Endodermal cell (in vitro differentiated cells): ENCODE measurements at regions not wholly inside any gene's neighbourhood (a gene's known extent, or its start where the extent isn't known, plus 50 kb on each side); places are given as distances from the start of the nearest gene placed in this dataset.

Experiments used
- DNase-seq: peaks from one replicate; pipeline ENCODE4 v3.0.0-alpha.2; 2017
- H3K27ac ChIP-seq: 2 replicates; pipeline ENCODE4 v1.5.1; 2013; ENCODE audit warnings: mild to moderate bottlenecking, low read depth, low read length, moderate library complexity
- H3K27me3 ChIP-seq: 2 replicates; pipeline ENCODE4 v1.6.1; 2013; ENCODE audit warnings: mild to moderate bottlenecking, low read length, moderate library complexity; ENCODE audit not compliant: insufficient read depth, control insufficient read depth, poor library complexity, severe bottlenecking
- H3K36me3 ChIP-seq: 2 replicates; pipeline ENCODE4 v1.7.0; 2013; ENCODE audit warnings: mild to moderate bottlenecking, low read length, moderate library complexity; ENCODE audit not compliant: control insufficient read depth, insufficient read depth
- H3K4me1 ChIP-seq: one replicate; pipeline ENCODE4 v1.7.0; 2013; ENCODE audit warnings: low read length; ENCODE audit not compliant: control insufficient read depth, insufficient read depth
- H3K4me3 ChIP-seq: 2 replicates; pipeline ENCODE4 v1.5.1; 2013; ENCODE audit warnings: mild to moderate bottlenecking, low read length, moderate library complexity
- H3K9ac ChIP-seq: 2 replicates; pipeline ENCODE4 v1.6.1; 2013; ENCODE audit warnings: mild to moderate bottlenecking, low read length, moderate library complexity; ENCODE audit not compliant: poor library complexity, severe bottlenecking; ENCODE audit errors: extremely low read depth
- H3K9me3 ChIP-seq: 2 replicates; pipeline ENCODE4 v1.6.1; 2013; ENCODE audit warnings: mild to moderate bottlenecking, low read length, moderate library complexity; ENCODE audit not compliant: control insufficient read depth
- H3K27ac Mint-ChIP-seq: 2 replicates; pipeline ENCODE4 v1.8.0; 2020; ENCODE audit warnings: mixed read lengths
- H3K27me3 Mint-ChIP-seq: 2 replicates; pipeline ENCODE4 v1.8.0; 2021; ENCODE audit warnings: mild to moderate bottlenecking, mixed read lengths; ENCODE audit not compliant: insufficient read depth
- H3K36me3 Mint-ChIP-seq: 2 replicates; pipeline ENCODE4 v1.8.0; 2020; ENCODE audit warnings: low read depth, mixed read lengths
- H3K4me1 Mint-ChIP-seq: 2 replicates; pipeline ENCODE4 v1.8.0; 2020; ENCODE audit warnings: mixed read lengths
- H3K4me3 Mint-ChIP-seq: 2 replicates; pipeline ENCODE4 v1.8.0; 2020; ENCODE audit warnings: mild to moderate bottlenecking, moderate library complexity, mixed read lengths
- H3K9me3 Mint-ChIP-seq: 2 replicates; pipeline ENCODE4 v1.8.0; 2020; ENCODE audit warnings: mild to moderate bottlenecking, mixed read lengths
- WGBS, 2 experiments: methylation state at CpG; one replicate each; pipeline versions ENCODE4 v1.1.5 to v1.1.7; 2013; ENCODE audit warnings: missing lambda C conversion rate in 2 of 2, mixed read lengths in 1 of 2; ENCODE audit not compliant: insufficient coverage in 1 of 2, insufficient read length in 1 of 2; 5-methylcytosine and 5-hydroxymethylcytosine counted together
- TF ChIP-seq, protein P1 (sequence below): fragments of 200-600 bp; sonication (generic); conservative IDR thresholded peaks from 2 replicates; pipeline ENCODE4 v1.5.0; 2021; ENCODE audit warnings: antibody characterized with exemption, mild to moderate bottlenecking

- Mint-ChIP-seq H3K9me3 (no peaks in the 10 kb centered on the region), H3K27ac (no peak overlapping the region), H3K36me3 (no peaks in the 10 kb centered on the region), H3K4me3 (no peak overlapping the region), H3K27me3 (no peaks in the 10 kb centered on the region), H3K4me1 (no peaks in the 10 kb centered on the region)
- H3K27ac ChIP-seq = no peak overlapping the region
- no peak overlapping the region for H3K4me3 ChIP-seq
- H3K9me3 ChIP-seq = no peaks in the 10 kb centered on the region
- H3K9ac ChIP-seq = no peak overlapping the region
- no peaks in the 10 kb centered on the region for H3K27me3 ChIP-seq
- peak; percentile 38 for DNase-seq
- H3K4me1 ChIP-seq = no peaks in the 10 kb centered on the region
- 92% methylated on average over 2 of the region's 2 CpGs; no CpG with 5 or more reads in 1 of the 2 experiments for WGBS, 2 experiments
- TF ChIP-seq, protein P1, sequence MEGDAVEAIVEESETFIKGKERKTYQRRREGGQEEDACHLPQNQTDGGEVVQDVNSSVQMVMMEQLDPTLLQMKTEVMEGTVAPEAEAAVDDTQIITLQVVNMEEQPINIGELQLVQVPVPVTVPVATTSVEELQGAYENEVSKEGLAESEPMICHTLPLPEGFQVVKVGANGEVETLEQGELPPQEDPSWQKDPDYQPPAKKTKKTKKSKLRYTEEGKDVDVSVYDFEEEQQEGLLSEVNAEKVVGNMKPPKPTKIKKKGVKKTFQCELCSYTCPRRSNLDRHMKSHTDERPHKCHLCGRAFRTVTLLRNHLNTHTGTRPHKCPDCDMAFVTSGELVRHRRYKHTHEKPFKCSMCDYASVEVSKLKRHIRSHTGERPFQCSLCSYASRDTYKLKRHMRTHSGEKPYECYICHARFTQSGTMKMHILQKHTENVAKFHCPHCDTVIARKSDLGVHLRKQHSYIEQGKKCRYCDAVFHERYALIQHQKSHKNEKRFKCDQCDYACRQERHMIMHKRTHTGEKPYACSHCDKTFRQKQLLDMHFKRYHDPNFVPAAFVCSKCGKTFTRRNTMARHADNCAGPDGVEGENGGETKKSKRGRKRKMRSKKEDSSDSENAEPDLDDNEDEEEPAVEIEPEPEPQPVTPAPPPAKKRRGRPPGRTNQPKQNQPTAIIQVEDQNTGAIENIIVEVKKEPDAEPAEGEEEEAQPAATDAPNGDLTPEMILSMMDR = no peak
- no peaks in the 10 kb centered on the region for H3K36me3 ChIP-seq
These were observed 453.1 kb downstream of the EPHA5 start for GRCh38 chr4:65217179-65217578.

DNA sequence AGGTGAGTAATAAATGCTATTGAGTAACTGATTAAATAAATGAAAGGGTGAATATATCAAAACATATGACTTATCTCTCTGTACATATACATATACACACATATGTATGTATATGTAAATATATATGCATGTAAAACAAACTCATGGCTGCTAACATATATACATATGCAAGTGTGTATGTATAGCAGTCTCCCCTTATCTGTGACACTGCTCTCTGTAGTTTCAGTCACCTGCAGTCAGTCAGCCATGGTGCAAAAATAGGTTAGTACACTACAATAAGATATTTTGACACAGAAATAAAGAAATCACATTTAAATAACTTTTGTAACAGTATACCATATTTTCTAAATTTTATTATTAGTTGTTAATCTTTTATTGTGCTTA lies 467.4 kb downstream of the EPHA5 start:
- no peaks in the 10 kb centered on the region for H3K4me1 Mint-ChIP-seq
- TF ChIP-seq, protein P1 = no peak

GRCh38 chr4:65202165-65202852 lies 468.0 kb downstream of the EPHA5 start:
- Mint-ChIP-seq H3K36me3 (no peaks in the 10 kb centered on the region), H3K4me1 (no peaks in the 10 kb centered on the region), H3K9me3 (no peaks in the 10 kb centered on the region), H3K4me3 (no peak overlapping the region), H3K27ac (no peak overlapping the region), H3K27me3 (no peaks in the 10 kb centered on the region)
- 92% methylated on average over 2 of the region's 2 CpGs; no CpG with 5 or more reads in 1 of the 2 experiments for WGBS, 2 experiments
- Histone ChIP-seq H3K9ac (no peak overlapping the region), H3K27me3 (no peaks in the 10 kb centered on the region), H3K4me1 (no peaks in the 10 kb centered on the region), H3K4me3 (no peak overlapping the region), H3K27ac (no peak overlapping the region), H3K9me3 (no peaks in the 10 kb centered on the region), H3K36me3 (no peaks in the 10 kb centered on the region)
- DNase-seq = no peak
- TF ChIP-seq, protein P1 = no peak

More for the DNA sequence above, 467.4 kb downstream of the EPHA5 start:
- Histone ChIP-seq H3K4me3 (no peak overlapping the region), H3K9me3 (no peaks in the 10 kb centered on the region), H3K9ac (no peak overlapping the region), H3K36me3 (no peaks in the 10 kb centered on the region), H3K4me1 (no peaks in the 10 kb centered on the region), H3K27me3 (no peaks in the 10 kb centered on the region), H3K27ac (no peak overlapping the region)
- H3K9me3 Mint-ChIP-seq = no peaks in the 10 kb centered on the region
- H3K27ac Mint-ChIP-seq = no peak overlapping the region
- H3K4me3 Mint-ChIP-seq = no peak overlapping the region
- H3K36me3 Mint-ChIP-seq = no peaks in the 10 kb centered on the region
- DNase-seq = no peak
- no peaks in the 10 kb centered on the region for H3K27me3 Mint-ChIP-seq
